NCI-H2227 (cell line): ENCODE measurements at regions not wholly inside any gene's neighbourhood (a gene's known extent, or its start where the extent isn't known, plus 50 kb on each side); places are given as distances from the start of the nearest gene placed in this dataset.
"Not testable (repeated sequence)": the region's sequence is repeated elsewhere in the genome, so short reads cannot be mapped to it uniquely, and the experiment has no call there.

Experiments used
- DNase-seq: peaks from one replicate; lab custom pipeline; 2025; ENCODE audit not compliant: unreplicated experiment; lab: John Stamatoyannopoulos, UW

GRCh38 chr2:89795530-89795929 is 1104.1 kb downstream of the RPIA start:
- not testable (repeated sequence) for DNase-seq

GRCh38 chr2:89797320-89798038 is 1106.0 kb downstream of the RPIA start:
- no peak for DNase-seq

- not testable (repeated sequence) for DNase-seq
Observed at GRCh38 chr2:89801207-89801606, 1109.7 kb downstream of the RPIA start.

- not testable (repeated sequence) for DNase-seq
Observed at GRCh38 chr2:89806363-89806762, 1114.9 kb downstream of the RPIA start.

GRCh38 chr2:89811295-89811694 is 1119.8 kb downstream of the RPIA start:
- DNase-seq = no peak

GRCh38 chr2:89811910-89812309 is 1120.4 kb downstream of the RPIA start:
- DNase-seq = not testable (repeated sequence)

- DNase-seq = not testable (repeated sequence)
Observed at GRCh38 chr2:89814359-89814758, 1122.9 kb downstream of the RPIA start.

- no peak for DNase-seq
Observed at GRCh38 chr2:89818873-89819272, 1127.4 kb downstream of the RPIA start.

GRCh38 chr2:89819809-89820208 is 1128.3 kb downstream of the RPIA start:
- no peak for DNase-seq

GRCh38 chr2:89820248-89820647 is 1128.8 kb downstream of the RPIA start:
- no peak for DNase-seq

- DNase-seq = no peak
Observed at GRCh38 chr2:89821455-89821945, 1130.0 kb downstream of the RPIA start.

- DNase-seq = not testable (repeated sequence)
Observed at GRCh38 chr2:89822342-89822741, 1130.9 kb downstream of the RPIA start.

- no peak for DNase-seq
Observed at GRCh38 chr2:89823556-89823955, 1132.1 kb downstream of the RPIA start.

- no peak for DNase-seq
Observed at GRCh38 chr2:89825034-89825433, 1133.6 kb downstream of the RPIA start.

GRCh38 chr2:89826741-89827140 is 1135.3 kb downstream of the RPIA start:
- DNase-seq = not testable (repeated sequence)

- not testable (repeated sequence) for DNase-seq
Observed at GRCh38 chr2:89827829-89828228, 1136.4 kb downstream of the RPIA start.

GRCh38 chr2:89828416-89828815 is 1136.9 kb downstream of the RPIA start:
- not testable (repeated sequence) for DNase-seq

- DNase-seq = not testable (repeated sequence)
Observed at GRCh38 chr2:89828961-89829631, 1137.6 kb downstream of the RPIA start.

- no peak for DNase-seq
Observed at GRCh38 chr2:89829828-89830227, 1138.4 kb downstream of the RPIA start.

- DNase-seq = not testable (repeated sequence)
Observed at GRCh38 chr2:89830341-89831218, 1139.1 kb downstream of the RPIA start.
